ENCODE measurements at regions not wholly inside any gene's neighbourhood (a gene's known extent, or its start where the extent isn't known, plus 50 kb on each side); places are given as distances from the start of the nearest gene placed in this dataset.

DNA sequence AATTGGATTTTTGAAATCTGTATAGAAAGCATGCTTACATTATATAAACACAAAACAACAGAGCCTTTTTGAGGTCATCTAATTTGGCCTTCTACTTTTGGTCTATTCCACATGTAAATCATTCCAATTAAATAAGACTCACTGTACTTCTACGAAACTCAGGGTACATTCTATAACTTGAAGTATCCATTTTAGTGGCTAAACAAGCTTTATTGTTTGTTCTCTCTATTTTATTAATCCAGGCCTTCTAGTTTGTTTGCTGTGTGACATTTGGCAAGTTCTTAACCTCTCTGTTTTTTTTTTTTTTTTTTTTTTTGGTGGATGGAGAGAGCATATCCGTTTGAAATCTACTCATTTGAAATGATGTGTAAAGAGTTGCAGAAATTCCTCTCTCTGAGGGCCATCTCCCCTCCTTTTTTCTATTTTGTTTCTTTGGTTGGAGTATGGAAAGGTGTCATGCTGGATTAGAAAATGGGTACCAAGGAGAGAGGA is 58.1 kb upstream of the C12orf71 start:
- TF ChIP-seq, protein P1, sequence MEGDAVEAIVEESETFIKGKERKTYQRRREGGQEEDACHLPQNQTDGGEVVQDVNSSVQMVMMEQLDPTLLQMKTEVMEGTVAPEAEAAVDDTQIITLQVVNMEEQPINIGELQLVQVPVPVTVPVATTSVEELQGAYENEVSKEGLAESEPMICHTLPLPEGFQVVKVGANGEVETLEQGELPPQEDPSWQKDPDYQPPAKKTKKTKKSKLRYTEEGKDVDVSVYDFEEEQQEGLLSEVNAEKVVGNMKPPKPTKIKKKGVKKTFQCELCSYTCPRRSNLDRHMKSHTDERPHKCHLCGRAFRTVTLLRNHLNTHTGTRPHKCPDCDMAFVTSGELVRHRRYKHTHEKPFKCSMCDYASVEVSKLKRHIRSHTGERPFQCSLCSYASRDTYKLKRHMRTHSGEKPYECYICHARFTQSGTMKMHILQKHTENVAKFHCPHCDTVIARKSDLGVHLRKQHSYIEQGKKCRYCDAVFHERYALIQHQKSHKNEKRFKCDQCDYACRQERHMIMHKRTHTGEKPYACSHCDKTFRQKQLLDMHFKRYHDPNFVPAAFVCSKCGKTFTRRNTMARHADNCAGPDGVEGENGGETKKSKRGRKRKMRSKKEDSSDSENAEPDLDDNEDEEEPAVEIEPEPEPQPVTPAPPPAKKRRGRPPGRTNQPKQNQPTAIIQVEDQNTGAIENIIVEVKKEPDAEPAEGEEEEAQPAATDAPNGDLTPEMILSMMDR (IDR thresholded peaks at IDR 0.05; ENCODE audit: extremely low read depth in 1 of 2, insufficient read depth in 1 of 2, low read depth in 1 of 2, low read length in 2 of 2) = no peak
- no peak for TF ChIP-seq POLR2A (IDR thresholded peaks at IDR 0.05; ENCODE audit: low read depth, low read length)
- TF ChIP-seq POLR2AphosphoS5 (IDR thresholded peaks at IDR 0.05; ENCODE audit: insufficient read depth, low read depth, low read length) = no peak
- TF ChIP-seq JUN (IDR thresholded peaks at IDR 0.05; ENCODE audit: borderline replicate concordance, insufficient read depth, insufficient read length, low read depth) = no peak
- TF ChIP-seq, protein P2, sequence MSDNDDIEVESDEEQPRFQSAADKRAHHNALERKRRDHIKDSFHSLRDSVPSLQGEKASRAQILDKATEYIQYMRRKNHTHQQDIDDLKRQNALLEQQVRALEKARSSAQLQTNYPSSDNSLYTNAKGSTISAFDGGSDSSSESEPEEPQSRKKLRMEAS (IDR thresholded peaks at IDR 0.05; ENCODE audit: insufficient read depth, insufficient read length) = no peak
- no peak for TF ChIP-seq GATA2 (IDR thresholded peaks at IDR 0.05; ENCODE audit: insufficient read depth, insufficient read length, low read depth, low read length)

Measured in endothelial cell of umbilical vein (primary cell).